ENCODE measurements at regions not wholly inside any gene's neighbourhood (a gene's known extent, or its start where the extent isn't known, plus 50 kb on each side); places are given as distances from the start of the nearest gene placed in this dataset.

DNA sequence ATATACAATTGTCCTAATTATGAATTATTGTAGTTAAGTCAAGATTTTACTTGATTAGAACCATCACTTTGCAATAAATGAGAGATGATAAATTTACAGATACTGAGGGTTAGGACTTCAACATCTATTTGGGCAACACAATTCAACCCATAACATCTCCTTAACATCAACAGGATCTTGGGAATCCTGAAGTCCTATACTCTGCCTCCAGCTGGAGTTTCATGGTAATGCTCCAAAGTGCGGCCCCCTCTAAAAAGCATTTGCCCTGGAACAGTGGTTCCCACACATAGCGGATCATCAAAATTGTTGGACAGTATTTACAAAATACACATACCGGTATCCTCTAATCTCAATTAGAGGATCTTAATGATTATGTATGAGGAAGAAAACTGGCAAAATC, 618.6 kb downstream of the CENPC start:
- Histone ChIP-seq H3K9me3 (no peaks in the 10 kb centered on the region), H3K27me3 (no peaks in the 10 kb centered on the region)
- intact Hi-C loops (cut with DNase I; ENCODE audit: low total_unique reads) = no loop called here

DNA sequence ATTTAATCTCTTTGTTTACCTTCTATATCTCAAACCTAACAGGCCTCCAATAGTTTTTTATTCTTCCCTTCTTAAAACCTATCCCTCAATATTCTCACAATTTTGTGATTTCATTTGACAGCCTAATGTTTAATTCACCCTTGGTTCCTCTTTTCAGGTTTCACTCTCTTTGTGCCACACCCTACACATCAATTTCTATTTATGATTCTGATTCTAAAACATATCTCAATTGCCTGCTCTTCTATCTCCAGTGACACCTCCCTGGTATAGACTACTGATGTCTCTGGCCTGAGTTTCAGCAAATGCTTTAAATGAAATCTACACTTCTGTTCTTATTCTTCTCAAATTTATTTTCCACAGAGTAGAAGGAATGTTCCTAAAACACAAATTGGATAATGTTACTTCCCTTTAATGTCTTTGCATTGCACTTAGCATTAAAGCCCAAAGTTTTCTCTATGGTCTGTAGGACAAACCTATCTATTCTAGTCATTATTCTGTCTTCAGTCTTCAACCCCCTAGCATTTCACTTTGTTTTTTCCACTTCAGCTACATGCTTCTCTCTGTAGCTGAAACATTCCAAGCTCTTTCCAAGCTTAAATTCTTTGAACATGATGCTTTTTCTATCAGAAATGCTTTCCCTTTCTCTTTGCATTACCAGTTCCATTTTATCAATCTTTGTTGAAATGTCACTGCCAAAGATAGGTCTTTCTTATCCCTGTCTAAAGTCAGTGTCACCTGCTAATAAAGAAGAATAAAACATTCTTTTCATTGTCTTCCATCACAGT, 622.0 kb downstream of the CENPC start:
- H3K36me3 ChIP-seq = no peaks in the 10 kb centered on the region
- H3K27ac ChIP-seq = no peak overlapping the region
- no peak for DNase-seq (ENCODE audit: low spot score in 2 of 2)
- no peaks in the 10 kb centered on the region for H3K27me3 ChIP-seq
- TF ChIP-seq POLR2A (IDR thresholded peaks at IDR 0.05) (no peak), POLR2AphosphoS5 (IDR thresholded peaks at IDR 0.05) (no peak)
- no peak overlapping the region for H3K4me3 ChIP-seq
- intact Hi-C loops (cut with DNase I; ENCODE audit: low total_unique reads) = no loop called here
- no peaks in the 10 kb centered on the region for H3K4me1 ChIP-seq
- H3K9me3 ChIP-seq = no peaks in the 10 kb centered on the region

More for the DNA sequence above, 618.6 kb downstream of the CENPC start:
- H3K4me3 ChIP-seq = no peak overlapping the region
- DNase-seq (ENCODE audit: low spot score in 2 of 2) = no peak
- TF ChIP-seq CTCF (IDR thresholded peaks at IDR 0.05) (no peak), POLR2AphosphoS5 (IDR thresholded peaks at IDR 0.05) (no peak), POLR2A (IDR thresholded peaks at IDR 0.05) (no peak)
- H3K27ac ChIP-seq = no peak overlapping the region
- H3K4me1 ChIP-seq = no peaks in the 10 kb centered on the region
- no peaks in the 10 kb centered on the region for H3K36me3 ChIP-seq

GRCh38 chr4:66921433-66921832, 623.9 kb downstream of the CENPC start:
- Histone ChIP-seq H3K36me3 (no peaks in the 10 kb centered on the region), H3K27me3 (no peaks in the 10 kb centered on the region), H3K4me3 (no peak overlapping the region), H3K4me1 (no peaks in the 10 kb centered on the region), H3K9me3 (no peaks in the 10 kb centered on the region), H3K27ac (no peak overlapping the region)
- DNase-seq (ENCODE audit: low spot score in 2 of 2) = no peak
- no peak for TF ChIP-seq CTCF (IDR thresholded peaks at IDR 0.05)
- no peak for TF ChIP-seq POLR2AphosphoS5 (IDR thresholded peaks at IDR 0.05)
- no peak for TF ChIP-seq POLR2A (IDR thresholded peaks at IDR 0.05)
- intact Hi-C loops (cut with DNase I; ENCODE audit: low total_unique reads) = no loop called here

DNA sequence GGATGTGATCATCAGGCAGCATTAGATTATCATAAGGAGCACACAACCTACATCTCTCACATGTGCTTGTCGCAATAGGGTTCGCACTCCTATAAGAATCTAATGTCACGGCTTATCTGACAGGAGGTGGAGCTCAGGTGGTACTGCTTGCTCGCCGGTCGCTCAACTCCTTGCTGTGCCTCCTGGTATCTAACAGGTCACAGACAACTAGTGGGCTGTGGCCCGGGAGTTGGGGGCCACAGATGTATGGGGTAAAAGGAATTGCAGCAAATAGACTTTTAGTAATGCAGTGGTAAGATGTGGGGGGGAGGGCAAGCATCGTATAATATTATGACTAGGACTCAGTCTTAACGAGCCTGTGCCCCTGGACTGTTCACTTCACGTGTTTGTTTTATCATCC, 624.8 kb downstream of the CENPC start:
- DNase-seq (ENCODE audit: low spot score in 2 of 2) = no peak
- intact Hi-C loops (cut with DNase I; ENCODE audit: low total_unique reads) = no loop called here
- Histone ChIP-seq H3K4me3 (no peak overlapping the region), H3K27me3 (no peaks in the 10 kb centered on the region), H3K36me3 (no peaks in the 10 kb centered on the region), H3K9me3 (no peaks in the 10 kb centered on the region), H3K27ac (no peak overlapping the region), H3K4me1 (no peaks in the 10 kb centered on the region)
- TF ChIP-seq CTCF (IDR thresholded peaks at IDR 0.05) = no peak
- TF ChIP-seq POLR2AphosphoS5 (IDR thresholded peaks at IDR 0.05) = no peak
- no peak for TF ChIP-seq POLR2A (IDR thresholded peaks at IDR 0.05)

DNA sequence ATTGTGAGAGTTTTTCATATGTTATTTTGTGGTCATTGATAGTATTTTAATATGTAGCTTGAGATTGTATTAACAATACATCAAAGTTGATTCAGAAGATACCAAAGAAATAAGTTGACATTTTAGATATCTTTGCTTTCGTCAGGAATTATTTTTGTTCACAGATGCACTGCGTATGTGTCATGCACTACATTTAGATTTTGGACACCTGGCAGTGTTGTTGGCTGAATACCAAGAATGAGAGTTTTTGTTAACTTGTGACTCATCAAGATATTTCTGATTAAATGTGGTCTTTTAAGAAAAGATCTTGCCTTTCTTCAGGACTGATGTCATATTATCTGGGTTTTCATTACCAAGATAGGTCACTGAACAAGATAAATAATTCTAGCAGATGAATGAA, 633.4 kb downstream of the CENPC start:
- TF ChIP-seq POLR2AphosphoS5 (IDR thresholded peaks at IDR 0.05) (no peak), CTCF (IDR thresholded peaks at IDR 0.05) (no peak), POLR2A (IDR thresholded peaks at IDR 0.05) (no peak)
- no peak for DNase-seq (ENCODE audit: low spot score in 2 of 2)
- intact Hi-C loops (cut with DNase I; ENCODE audit: low total_unique reads) = no loop called here
- H3K4me1 ChIP-seq = no peaks in the 10 kb centered on the region
- no peak overlapping the region for H3K4me3 ChIP-seq
- H3K36me3 ChIP-seq = no peaks in the 10 kb centered on the region
- no peaks in the 10 kb centered on the region for H3K27me3 ChIP-seq
- no peaks in the 10 kb centered on the region for H3K9me3 ChIP-seq
- H3K27ac ChIP-seq = no peak overlapping the region

Measured in breast epithelium (tissue), 4 donors.